Breast epithelium (tissue), 3 donors: ENCODE measurements at regions not wholly inside any gene's neighbourhood (a gene's known extent, or its start where the extent isn't known, plus 50 kb on each side); places are given as distances from the start of the nearest gene placed in this dataset.

ENCODE experiments used
- CTCF ChIP-seq, 3 donors: fragments of 450-650 bp; IDR thresholded peaks; one replicate each; pipeline ENCODE4 v1.5.1; 2016 to 2017; ENCODE audit warnings: antibody characterized with exemption in 3 of 3, mild to moderate bottlenecking in 3 of 3, moderate library complexity in 3 of 3
- POLR2A ChIP-seq: fragments of 450-650 bp; IDR thresholded peaks from one replicate; pipeline ENCODE4 v1.6.1; 2016; ENCODE audit warnings: antibody characterized with exemption, mild to moderate bottlenecking, moderate library complexity
- POLR2AphosphoS5 ChIP-seq, 3 donors: sonication (generic); formaldehyde crosslinking; IDR thresholded peaks; one replicate each; pipeline ENCODE4 v1.6.1; 2017; ENCODE audit warnings: antibody characterized with exemption in 3 of 3

GRCh38 chr1:36693603-36694002 is 210.9 kb upstream of the CSF3R start:
- TF ChIP-seq POLR2AphosphoS5 (IDR thresholded peaks at IDR 0.05) (no peak), POLR2A (no peak), CTCF (IDR thresholded peaks at IDR 0.05) (no peak)
